GM12892 (cell line): ENCODE measurements at regions not wholly inside any gene's neighbourhood (a gene's known extent, or its start where the extent isn't known, plus 50 kb on each side); places are given as distances from the start of the nearest gene placed in this dataset.

Experiments used
- POLR2A ChIP-seq: IDR thresholded peaks from 2 replicates; pipeline ENCODE4 v1.6.1; 2011; ENCODE audit warnings: low read depth, low read length, control low read depth
- POLR2AphosphoS5 ChIP-seq: IDR thresholded peaks from 2 replicates; pipeline ENCODE4 v1.6.1; 2011; ENCODE audit warnings: low read depth, low read length, control low read depth

GRCh38 chr9:26053954-26054353 is 375.7 kb upstream of the TUSC1 start:
- TF ChIP-seq POLR2A (no peak), POLR2AphosphoS5 (no peak)
